WERI-Rb-1 (cell line): ENCODE measurements at regions not wholly inside any gene's neighbourhood (a gene's known extent, or its start where the extent isn't known, plus 50 kb on each side); places are given as distances from the start of the nearest gene placed in this dataset.

Source experiments
- DNase-seq: peaks from one replicate; pipeline ENCODE4 v3.0.0-alpha.2; 2020
- H3K27ac ChIP-seq: fragments of 250-450 bp; sonication (Bioruptor Pico); 2 replicates; pipeline ENCODE4 v1.5.1; 2020; ENCODE audit warnings: mild to moderate bottlenecking, moderate library complexity
- H3K27me3 ChIP-seq: fragments of 250-450 bp; sonication (Bioruptor Pico); 2 replicates; pipeline ENCODE4 v1.5.1; 2021; ENCODE audit warnings: mild to moderate bottlenecking, low read depth, moderate library complexity; ENCODE audit not compliant: insufficient read depth, severe bottlenecking
- H3K36me3 ChIP-seq: fragments of 250-450 bp; sonication (Bioruptor Pico); 2 replicates; pipeline ENCODE4 v1.5.1; 2020; ENCODE audit warnings: mild to moderate bottlenecking, moderate library complexity
- H3K4me3 ChIP-seq: 2 replicates; pipeline ENCODE4 v1.5.1; 2011; ENCODE audit warnings: low read depth, mild to moderate bottlenecking, control low read depth, low read length
- H3K9me3 ChIP-seq: fragments of 250-450 bp; sonication (Bioruptor Pico); 2 replicates; pipeline ENCODE4 v1.5.1; 2021; ENCODE audit warnings: mild to moderate bottlenecking, moderate library complexity; ENCODE audit not compliant: severe bottlenecking
- TF ChIP-seq, protein P1 (sequence below): IDR thresholded peaks from 2 replicates; pipeline ENCODE4 v1.5.1; 2011; ENCODE audit warnings: low read depth, mild to moderate bottlenecking, control low read depth, inconsistent platforms, low read length

GRCh38 chr6:165052561-165053480, 256.6 kb downstream of the C6orf118 start:
- no peak overlapping the region for H3K4me3 ChIP-seq
- DNase-seq: no peak
- no peaks in the 10 kb centered on the region for H3K36me3 ChIP-seq
- H3K27ac ChIP-seq: no peak overlapping the region
- TF ChIP-seq, protein P1, sequence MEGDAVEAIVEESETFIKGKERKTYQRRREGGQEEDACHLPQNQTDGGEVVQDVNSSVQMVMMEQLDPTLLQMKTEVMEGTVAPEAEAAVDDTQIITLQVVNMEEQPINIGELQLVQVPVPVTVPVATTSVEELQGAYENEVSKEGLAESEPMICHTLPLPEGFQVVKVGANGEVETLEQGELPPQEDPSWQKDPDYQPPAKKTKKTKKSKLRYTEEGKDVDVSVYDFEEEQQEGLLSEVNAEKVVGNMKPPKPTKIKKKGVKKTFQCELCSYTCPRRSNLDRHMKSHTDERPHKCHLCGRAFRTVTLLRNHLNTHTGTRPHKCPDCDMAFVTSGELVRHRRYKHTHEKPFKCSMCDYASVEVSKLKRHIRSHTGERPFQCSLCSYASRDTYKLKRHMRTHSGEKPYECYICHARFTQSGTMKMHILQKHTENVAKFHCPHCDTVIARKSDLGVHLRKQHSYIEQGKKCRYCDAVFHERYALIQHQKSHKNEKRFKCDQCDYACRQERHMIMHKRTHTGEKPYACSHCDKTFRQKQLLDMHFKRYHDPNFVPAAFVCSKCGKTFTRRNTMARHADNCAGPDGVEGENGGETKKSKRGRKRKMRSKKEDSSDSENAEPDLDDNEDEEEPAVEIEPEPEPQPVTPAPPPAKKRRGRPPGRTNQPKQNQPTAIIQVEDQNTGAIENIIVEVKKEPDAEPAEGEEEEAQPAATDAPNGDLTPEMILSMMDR: no peak
- no peaks in the 10 kb centered on the region for H3K9me3 ChIP-seq
- no peaks in the 10 kb centered on the region for H3K27me3 ChIP-seq

- no peaks in the 10 kb centered on the region for H3K36me3 ChIP-seq
- DNase-seq: peak; percentile 79
Observed at GRCh38 chr6:165049362-165049761, 260.0 kb downstream of the C6orf118 start.

DNA sequence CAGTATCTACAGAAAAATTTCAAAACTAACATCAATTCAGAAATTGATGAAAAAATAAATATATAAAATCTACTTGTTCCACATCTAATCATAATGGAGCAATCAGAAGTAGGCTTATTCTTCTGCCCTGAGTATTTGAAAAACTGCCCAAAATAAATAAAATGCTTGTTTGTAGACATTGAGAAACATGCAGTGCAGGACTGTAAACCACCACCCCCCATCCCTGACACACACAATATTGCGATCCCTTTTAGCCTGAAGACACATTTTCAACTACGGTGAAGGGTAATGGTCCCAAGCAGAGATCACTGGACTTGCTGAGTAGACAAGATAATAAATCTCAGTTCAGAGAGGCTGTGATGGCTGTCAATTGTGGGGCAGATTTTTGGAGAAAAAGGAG, 261.5 kb downstream of the C6orf118 start:
- no peak for DNase-seq
- TF ChIP-seq, protein P1: no peak
- Histone ChIP-seq H3K27ac (no peak overlapping the region), H3K4me3 (no peak overlapping the region), H3K9me3 (peaks cover 7% of the 10 kb centered on the region), H3K36me3 (no peaks in the 10 kb centered on the region), H3K27me3 (no peaks in the 10 kb centered on the region)

More at GRCh38 chr6:165049362-165049761, 260.0 kb downstream of the C6orf118 start:
- Histone ChIP-seq H3K9me3 (peaks cover 7% of the 10 kb centered on the region), H3K4me3 (no peak overlapping the region), H3K27ac (no peak overlapping the region), H3K27me3 (no peaks in the 10 kb centered on the region)
- TF ChIP-seq, protein P1: peak; percentile 87

- H3K27ac ChIP-seq: no peak overlapping the region
- no peaks in the 10 kb centered on the region for H3K27me3 ChIP-seq
- H3K9me3 ChIP-seq: peaks cover 7% of the 10 kb centered on the region
- H3K4me3 ChIP-seq: no peak overlapping the region
- TF ChIP-seq, protein P1: no peak
- no peak for DNase-seq
- no peaks in the 10 kb centered on the region for H3K36me3 ChIP-seq
Observed at GRCh38 chr6:165045631-165046030, 263.8 kb downstream of the C6orf118 start.

- no peaks in the 10 kb centered on the region for H3K27me3 ChIP-seq
- H3K36me3 ChIP-seq: no peaks in the 10 kb centered on the region
- H3K9me3 ChIP-seq: peaks cover 10% of the 10 kb centered on the region
- H3K27ac ChIP-seq: no peak overlapping the region
- TF ChIP-seq, protein P1: peak; percentile 24; the same call in 1 of the 2 replicates
- H3K4me3 ChIP-seq: no peak overlapping the region
- peak; percentile 24 for DNase-seq
Observed at GRCh38 chr6:165042912-165043311, 266.5 kb downstream of the C6orf118 start.

GRCh38 chr6:165040440-165040839, 269.0 kb downstream of the C6orf118 start:
- Histone ChIP-seq H3K36me3 (no peaks in the 10 kb centered on the region), H3K9me3 (peaks cover 2% of the 10 kb centered on the region), H3K27me3 (no peaks in the 10 kb centered on the region), H3K27ac (no peak overlapping the region), H3K4me3 (no peak overlapping the region)
- TF ChIP-seq, protein P1: no peak
- DNase-seq: no peak
